ENCODE measurements at regions not wholly inside any gene's neighbourhood (a gene's known extent, or its start where the extent isn't known, plus 50 kb on each side); places are given as distances from the start of the nearest gene placed in this dataset.

GRCh38 chr6:137775720-137776119 lies 91.3 kb upstream of the TNFAIP3 start:
- intact Hi-C loops (cut with DNase I; ENCODE audit: low total_unique reads): loop anchor here (5.0 kb wide), 1 partner anchor 293 kb away; no protein-coding TSS in a partner anchor
- 79 to 83% methylated on average over 5 of the region's 5 CpGs for WGBS, 2 donors
- TF ChIP-seq POLR2A (IDR thresholded peaks at IDR 0.05) (no peak), CTCF (IDR thresholded peaks at IDR 0.05) (no peak)
- DNase-seq (ENCODE audit: low spot score in 2 of 2): no peak
- H3K4me3 ChIP-seq (ENCODE audit: low read depth, poor library complexity, severe bottlenecking): no peak overlapping the region

- intact Hi-C loops (cut with DNase I; ENCODE audit: low total_unique reads): loop anchor here (5.0 kb wide), 1 partner anchor 294 kb away; no protein-coding TSS in a partner anchor
- TF ChIP-seq CTCF (IDR thresholded peaks at IDR 0.05): no peak
- no peak for TF ChIP-seq POLR2A (IDR thresholded peaks at IDR 0.05)
- WGBS, 2 donors: 93 to 94% methylated on average over 9 of the region's 9 CpGs
- no peak overlapping the region for H3K4me3 ChIP-seq (ENCODE audit: low read depth, poor library complexity, severe bottlenecking)
- no peak for DNase-seq (ENCODE audit: low spot score in 2 of 2)
Measured at GRCh38 chr6:137776256-137776655, 90.8 kb upstream of the TNFAIP3 start.

GRCh38 chr6:137776786-137777686 lies 90.0 kb upstream of the TNFAIP3 start:
- no peak for DNase-seq (ENCODE audit: low spot score in 2 of 2)
- intact Hi-C loops (cut with DNase I; ENCODE audit: low total_unique reads): loop anchor here (5.0 kb wide), 1 partner anchor 295 kb away; no protein-coding TSS in a partner anchor

GRCh38 chr6:137777687-137778075 lies 89.4 kb upstream of the TNFAIP3 start:
- no peak overlapping the region for H3K4me3 ChIP-seq (ENCODE audit: low read depth, poor library complexity, severe bottlenecking)
- intact Hi-C loops (cut with DNase I; ENCODE audit: low total_unique reads): loop anchor here (5.0 kb wide), 1 partner anchor 295 kb away; no protein-coding TSS in a partner anchor
- TF ChIP-seq CTCF (IDR thresholded peaks at IDR 0.05) (no peak), POLR2A (IDR thresholded peaks at IDR 0.05) (no peak)
- 76% methylated on average over 1 of the region's 1 CpG for WGBS, 2 donors
- DNase-seq (ENCODE audit: low spot score in 2 of 2): no peak

More at GRCh38 chr6:137776786-137777686, 90.0 kb upstream of the TNFAIP3 start:
- H3K4me3 ChIP-seq (ENCODE audit: low read depth, poor library complexity, severe bottlenecking): no peak overlapping the region
- TF ChIP-seq POLR2A (IDR thresholded peaks at IDR 0.05): no peak
- no peak for TF ChIP-seq CTCF (IDR thresholded peaks at IDR 0.05)
- WGBS, 2 donors: 44 to 45% methylated on average over 15 of the region's 15 CpGs

GRCh38 chr6:137779982-137780381 lies 87.1 kb upstream of the TNFAIP3 start:
- intact Hi-C loops (cut with DNase I; ENCODE audit: low total_unique reads): loop anchor here (5.0 kb wide), 1 partner anchor 298 kb away; no protein-coding TSS in a partner anchor
- 89 to 98% methylated on average over 3 of the region's 3 CpGs for WGBS, 2 donors
- no peak for DNase-seq (ENCODE audit: low spot score in 2 of 2)
- TF ChIP-seq CTCF (IDR thresholded peaks at IDR 0.05) (no peak), POLR2A (IDR thresholded peaks at IDR 0.05) (no peak)
- no peak overlapping the region for H3K4me3 ChIP-seq (ENCODE audit: low read depth, poor library complexity, severe bottlenecking)

All from lower leg skin (tissue), 4 donors.